ENCODE measurements at regions not wholly inside any gene's neighbourhood (a gene's known extent, or its start where the extent isn't known, plus 50 kb on each side); places are given as distances from the start of the nearest gene placed in this dataset.

DNA sequence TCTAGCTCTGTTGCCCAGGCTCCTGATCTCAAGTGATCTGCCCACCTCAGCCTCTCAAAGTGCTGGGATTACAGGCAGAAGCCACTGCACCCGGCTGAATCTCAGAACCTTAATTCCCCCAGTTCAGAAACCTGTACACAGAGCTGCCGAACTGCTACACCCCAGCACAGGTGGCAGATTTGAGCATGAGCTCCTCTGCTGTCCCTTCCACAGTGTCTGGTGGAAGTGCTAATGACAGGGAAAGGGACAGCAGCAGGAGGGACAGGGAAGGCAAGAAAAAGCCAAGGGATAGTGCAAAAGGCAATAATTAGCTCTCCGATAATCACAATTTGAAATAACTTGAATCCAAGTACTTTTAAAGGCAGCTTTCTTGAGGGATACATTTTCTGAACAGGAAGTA, 211.4 kb upstream of the ZNF521 start:
- Histone ChIP-seq H3K9me3 (no peaks in the 10 kb centered on the region), H3K27ac (no peak overlapping the region), H3K27me3 (no peaks in the 10 kb centered on the region), H3K4me3 (no peak overlapping the region), H3K36me3 (no peaks in the 10 kb centered on the region), H3K4me1 (no peaks in the 10 kb centered on the region)
- WGBS, 5 donors, result 77 to 88% (median 85%) methylated on average over 3 of the region's 3 CpGs
- intact Hi-C loops (cut with DNase I; ENCODE audit: low total_unique reads), result no loop called here
- DNase-seq, result no peak
- TF ChIP-seq, protein P1, sequence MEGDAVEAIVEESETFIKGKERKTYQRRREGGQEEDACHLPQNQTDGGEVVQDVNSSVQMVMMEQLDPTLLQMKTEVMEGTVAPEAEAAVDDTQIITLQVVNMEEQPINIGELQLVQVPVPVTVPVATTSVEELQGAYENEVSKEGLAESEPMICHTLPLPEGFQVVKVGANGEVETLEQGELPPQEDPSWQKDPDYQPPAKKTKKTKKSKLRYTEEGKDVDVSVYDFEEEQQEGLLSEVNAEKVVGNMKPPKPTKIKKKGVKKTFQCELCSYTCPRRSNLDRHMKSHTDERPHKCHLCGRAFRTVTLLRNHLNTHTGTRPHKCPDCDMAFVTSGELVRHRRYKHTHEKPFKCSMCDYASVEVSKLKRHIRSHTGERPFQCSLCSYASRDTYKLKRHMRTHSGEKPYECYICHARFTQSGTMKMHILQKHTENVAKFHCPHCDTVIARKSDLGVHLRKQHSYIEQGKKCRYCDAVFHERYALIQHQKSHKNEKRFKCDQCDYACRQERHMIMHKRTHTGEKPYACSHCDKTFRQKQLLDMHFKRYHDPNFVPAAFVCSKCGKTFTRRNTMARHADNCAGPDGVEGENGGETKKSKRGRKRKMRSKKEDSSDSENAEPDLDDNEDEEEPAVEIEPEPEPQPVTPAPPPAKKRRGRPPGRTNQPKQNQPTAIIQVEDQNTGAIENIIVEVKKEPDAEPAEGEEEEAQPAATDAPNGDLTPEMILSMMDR (IDR thresholded peaks at IDR 0.05), result no peak
- no peak for TF ChIP-seq POLR2AphosphoS5 (IDR thresholded peaks at IDR 0.05)
- no peak for TF ChIP-seq EP300 (IDR thresholded peaks at IDR 0.05)
- no peak for TF ChIP-seq POLR2A (IDR thresholded peaks at IDR 0.05)

DNA sequence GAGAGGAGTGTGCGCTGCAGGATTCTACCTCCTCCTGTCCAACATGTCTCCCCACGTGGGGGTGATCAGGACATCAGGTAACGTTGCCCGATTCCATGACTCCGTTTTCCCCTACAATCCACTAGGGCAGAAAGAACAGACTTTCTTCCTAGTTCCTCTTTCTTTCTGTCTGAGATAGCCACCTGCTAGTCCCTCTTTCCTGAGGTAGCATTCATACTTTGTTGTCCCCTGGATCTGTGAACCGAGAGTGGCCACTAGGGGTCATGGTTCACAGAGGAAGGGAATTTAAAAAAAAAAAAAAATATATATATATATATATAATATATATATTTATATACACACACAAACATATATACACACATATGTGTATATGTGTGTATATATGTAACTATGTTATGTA, 210.0 kb upstream of the ZNF521 start:
- peak in 1 of 2 donors; percentile 43 for DNase-seq
- H3K9me3 ChIP-seq, result no peaks in the 10 kb centered on the region
- H3K4me3 ChIP-seq, result no peak overlapping the region
- H3K36me3 ChIP-seq, result no peaks in the 10 kb centered on the region
- H3K4me1 ChIP-seq, result no peaks in the 10 kb centered on the region
- 55 to 72% (median 60%) methylated on average over 6 of the region's 6 CpGs for WGBS, 5 donors
- H3K27ac ChIP-seq, result no peak overlapping the region
- no peaks in the 10 kb centered on the region for H3K27me3 ChIP-seq
- intact Hi-C loops (cut with DNase I; ENCODE audit: low total_unique reads), result no loop called here
- TF ChIP-seq POLR2A (IDR thresholded peaks at IDR 0.05), result no peak
- TF ChIP-seq, protein P1 (IDR thresholded peaks at IDR 0.05), result peak in 1 of 7 experiments; percentile 34

DNA sequence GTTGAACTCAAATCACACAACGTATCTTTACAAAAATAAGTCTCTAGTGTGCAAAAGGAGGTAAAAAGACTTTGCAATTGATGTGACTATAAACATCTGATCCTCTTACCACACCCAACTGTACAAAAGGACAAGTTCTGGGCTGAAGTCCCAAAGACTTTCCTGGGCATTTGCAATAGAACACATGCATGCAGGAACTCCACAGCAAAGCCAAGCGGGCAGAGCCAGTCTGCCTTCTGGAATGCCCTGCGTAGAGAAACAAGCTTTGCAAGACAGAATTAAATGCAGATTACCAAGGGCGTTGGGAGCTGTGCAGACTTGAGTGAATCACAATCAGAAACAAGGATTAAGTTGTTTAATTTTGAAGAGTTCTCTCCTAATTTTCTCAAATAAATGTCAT, 208.4 kb upstream of the ZNF521 start:
- intact Hi-C loops (cut with DNase I; ENCODE audit: low total_unique reads), result no loop called here
- no peaks in the 10 kb centered on the region for H3K27me3 ChIP-seq
- H3K9me3 ChIP-seq, result no peaks in the 10 kb centered on the region
- TF ChIP-seq POLR2AphosphoS5 (IDR thresholded peaks at IDR 0.05) (no peak), EP300 (IDR thresholded peaks at IDR 0.05) (no peak), POLR2A (IDR thresholded peaks at IDR 0.05) (no peak)
- TF ChIP-seq, protein P1 (IDR thresholded peaks at IDR 0.05), result no peak
- H3K4me1 ChIP-seq, result no peaks in the 10 kb centered on the region
- no peak overlapping the region for H3K27ac ChIP-seq
- H3K36me3 ChIP-seq, result no peaks in the 10 kb centered on the region
- no peak overlapping the region for H3K4me3 ChIP-seq
- 54 to 77% (median 64%) methylated on average over 4 of the region's 4 CpGs for WGBS, 5 donors
- DNase-seq, result peak in 1 of 2 donors; percentile 7

DNA sequence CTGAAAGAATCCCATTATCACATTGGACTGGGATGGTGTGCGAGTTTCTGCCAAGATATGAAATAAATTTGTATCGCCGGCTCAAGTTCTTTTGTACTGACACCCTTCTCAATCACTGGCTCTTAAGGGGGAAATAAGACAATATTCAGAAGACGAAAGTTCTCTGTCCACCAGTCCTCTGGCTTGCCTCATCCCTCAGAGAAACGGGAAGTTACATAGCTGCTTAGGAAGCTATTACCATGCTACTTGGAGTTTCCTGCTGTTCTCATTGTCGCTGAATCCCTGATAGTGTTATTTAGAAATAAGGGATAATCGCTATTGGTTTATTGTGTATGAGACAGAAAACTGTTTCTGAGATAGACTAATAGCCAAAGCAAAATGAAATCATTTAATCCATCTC, 205.0 kb upstream of the ZNF521 start:
- Histone ChIP-seq H3K9me3 (no peaks in the 10 kb centered on the region), H3K4me3 (no peak overlapping the region), H3K4me1 (no peaks in the 10 kb centered on the region), H3K27ac (no peak overlapping the region), H3K27me3 (no peaks in the 10 kb centered on the region), H3K36me3 (no peaks in the 10 kb centered on the region)
- intact Hi-C loops (cut with DNase I; ENCODE audit: low total_unique reads), result no loop called here
- WGBS, 5 donors, result 63 to 70% (median 68%) methylated on average over 7 of the region's 7 CpGs
- no peak for DNase-seq
- no peak for TF ChIP-seq EP300 (IDR thresholded peaks at IDR 0.05)
- TF ChIP-seq POLR2A (IDR thresholded peaks at IDR 0.05), result no peak
- no peak for TF ChIP-seq POLR2AphosphoS5 (IDR thresholded peaks at IDR 0.05)
- TF ChIP-seq, protein P1 (IDR thresholded peaks at IDR 0.05), result no peak
